HEK293 (cell line): ENCODE measurements at regions not wholly inside any gene's neighbourhood (a gene's known extent, or its start where the extent isn't known, plus 50 kb on each side); places are given as distances from the start of the nearest gene placed in this dataset.

ENCODE experiments used
- CTCF ChIA-PET: fragments of 350-600 bp; formaldehyde crosslinking; extraction: SDS; loops from one replicate; lab custom pipeline; 2021; ENCODE audit warnings: antibody characterized with exemption; lab: Yijun Ruan, JAX
- POLR2A ChIA-PET: fragments of 300-600 bp; formaldehyde crosslinking; extraction: SDS; loops from one replicate; lab custom pipeline; 2020; ENCODE audit warnings: antibody characterized with exemption, inconsistent platforms; lab: Yijun Ruan, JAX
- H3K27ac ChIP-seq: fragments of 200-500 bp; sonication (Bioruptor generic); 2 replicates; pipeline ENCODE4 v1.5.1; 2014; ENCODE audit warnings: low read depth, low read length, control low read depth, inconsistent platforms; ENCODE audit errors: extremely low read depth
- H3K36me3 ChIP-seq, 2 experiments: fragments of 200-500 bp in 1 of 2; sonication (Bioruptor generic) in 1 of 2; 1 replicate in 1 of 2; 2 replicates in 1 of 2; pipeline ENCODE4 v1.5.1; 2014 to 2017; ENCODE audit warnings: inconsistent platforms in 2 of 2, low read length in 2 of 2; ENCODE audit not compliant: control insufficient read depth in 2 of 2, insufficient read depth in 1 of 2
- H3K4me1 ChIP-seq: fragments of 200-500 bp; sonication (Bioruptor generic); 2 replicates; pipeline ENCODE4 v1.5.1; 2014; ENCODE audit warnings: mild to moderate bottlenecking, low read length, inconsistent platforms; ENCODE audit not compliant: control insufficient read depth, insufficient read depth
- H3K4me3 ChIP-seq: 2 replicates; pipeline ENCODE4 v1.5.1; 2011; ENCODE audit warnings: low read depth, mild to moderate bottlenecking, control low read depth, low read length, moderate library complexity
- H3K9me3 ChIP-seq: fragments of 200-500 bp; sonication (Bioruptor generic); 2 replicates; pipeline ENCODE4 v1.5.1; 2014; ENCODE audit warnings: low read depth, low read length, inconsistent platforms; ENCODE audit not compliant: control insufficient read depth, insufficient read depth
- FEZF1 ChIP-seq: fragments of 450-650 bp; formaldehyde crosslinking; IDR thresholded peaks from 2 replicates; pipeline ENCODE4 v1.5.1; 2016; ENCODE audit warnings: missing biosample characterization, missing genetic modification characterization
- HOXD13 ChIP-seq: sonication (generic); formaldehyde crosslinking; IDR thresholded peaks from 2 replicates; pipeline ENCODE4 v1.8.0; 2022; ENCODE audit warnings: missing genetic modification reagents, borderline replicate concordance
- KLF8 ChIP-seq: fragments of 450-650 bp; formaldehyde crosslinking; IDR thresholded peaks from 2 replicates; pipeline ENCODE4 v1.5.1; 2016; ENCODE audit warnings: missing biosample characterization, missing genetic modification characterization
- SETDB1 ChIP-seq: IDR thresholded peaks from one replicate; pipeline ENCODE4 v1.6.1; 2017; ENCODE audit warnings: mild to moderate bottlenecking, low read length, moderate library complexity, mixed read lengths; ENCODE audit not compliant: insufficient read length
- ZBTB21 ChIP-seq: fragments of 450-650 bp; formaldehyde crosslinking; IDR thresholded peaks from 2 replicates; pipeline ENCODE4 v1.5.1; 2017; ENCODE audit warnings: missing biosample characterization, missing genetic modification characterization
- ZFP41 ChIP-seq: fragments of 450-650 bp; formaldehyde crosslinking; IDR thresholded peaks from 2 replicates; pipeline ENCODE4 v1.5.1; 2016; ENCODE audit warnings: missing biosample characterization, missing genetic modification characterization, borderline replicate concordance
- ZNF10 ChIP-seq: fragments of 450-650 bp; formaldehyde crosslinking; IDR thresholded peaks from 2 replicates; pipeline ENCODE4 v1.5.1; 2017; ENCODE audit warnings: missing biosample characterization, missing genetic modification characterization
- ZNF121 ChIP-seq: fragments of 450-650 bp; formaldehyde crosslinking; IDR thresholded peaks from 2 replicates; pipeline ENCODE4 v1.5.1; 2016; ENCODE audit warnings: missing biosample characterization, missing genetic modification characterization
- ZNF169 ChIP-seq: fragments of 450-650 bp; formaldehyde crosslinking; IDR thresholded peaks from 2 replicates; pipeline ENCODE4 v1.5.1; 2016; ENCODE audit warnings: missing biosample characterization, missing genetic modification characterization
- ZNF2 ChIP-seq: fragments of 450-650 bp; formaldehyde crosslinking; IDR thresholded peaks from 2 replicates; pipeline ENCODE4 v1.5.1; 2016; ENCODE audit warnings: missing biosample characterization, missing genetic modification characterization
- ZNF202 ChIP-seq: fragments of 450-650 bp; formaldehyde crosslinking; IDR thresholded peaks from 2 replicates; pipeline ENCODE4 v1.5.1; 2016; ENCODE audit warnings: missing biosample characterization, missing genetic modification characterization, borderline replicate concordance
- ZNF248 ChIP-seq: fragments of 450-650 bp; formaldehyde crosslinking; IDR thresholded peaks from 2 replicates; pipeline ENCODE4 v1.5.1; 2017; ENCODE audit warnings: missing biosample characterization, missing genetic modification characterization
- ZNF48 ChIP-seq: fragments of 450-650 bp; formaldehyde crosslinking; IDR thresholded peaks from 2 replicates; pipeline ENCODE4 v1.5.1; 2016; ENCODE audit warnings: missing biosample characterization, missing genetic modification characterization
- ZNF501 ChIP-seq: fragments of 450-650 bp; formaldehyde crosslinking; IDR thresholded peaks from 2 replicates; pipeline ENCODE4 v1.5.1; 2016; ENCODE audit warnings: missing biosample characterization, missing genetic modification characterization
- ZNF555 ChIP-seq: fragments of 450-650 bp; formaldehyde crosslinking; conservative IDR thresholded peaks from 2 replicates; pipeline ENCODE4 v1.5.1; 2017; ENCODE audit warnings: missing biosample characterization, mild to moderate bottlenecking, missing genetic modification characterization, inconsistent platforms
- ZNF558 ChIP-seq: fragments of 450-650 bp; formaldehyde crosslinking; IDR thresholded peaks from 2 replicates; pipeline ENCODE4 v1.5.1; 2016; ENCODE audit warnings: missing biosample characterization, missing genetic modification characterization
- ZNF610 ChIP-seq: fragments of 450-650 bp; formaldehyde crosslinking; IDR thresholded peaks from 2 replicates; pipeline ENCODE4 v1.5.1; 2016; ENCODE audit warnings: missing biosample characterization, missing genetic modification characterization, borderline replicate concordance
- ZNF658 ChIP-seq: fragments of 450-650 bp; formaldehyde crosslinking; IDR thresholded peaks from 2 replicates; pipeline ENCODE4; 2016; ENCODE audit warnings: missing biosample characterization, missing genetic modification characterization
- ZNF747 ChIP-seq: fragments of 450-650 bp; formaldehyde crosslinking; IDR thresholded peaks from 2 replicates; pipeline ENCODE4 v1.5.1; 2016; ENCODE audit warnings: missing biosample characterization, missing genetic modification characterization
- ZSCAN23 ChIP-seq: fragments of 450-650 bp; formaldehyde crosslinking; IDR thresholded peaks from 2 replicates; pipeline ENCODE4 v1.5.1; 2016; ENCODE audit warnings: missing biosample characterization, missing genetic modification characterization
- TF ChIP-seq, protein P1 (sequence below): fragments of 450-650 bp; formaldehyde crosslinking; IDR thresholded peaks from 2 replicates; pipeline ENCODE4 v1.5.1; 2017; ENCODE audit warnings: missing biosample characterization, missing genetic modification characterization
- TF ChIP-seq, protein P2 (sequence below): fragments of 450-650 bp; formaldehyde crosslinking; IDR thresholded peaks from 2 replicates; pipeline ENCODE4 v1.5.1; 2016; ENCODE audit warnings: missing biosample characterization, missing genetic modification characterization
- TF ChIP-seq, protein P3 (sequence below): sonication (generic); formaldehyde crosslinking; IDR thresholded peaks from 2 replicates; pipeline ENCODE4 v1.8.1; 2022; ENCODE audit warnings: mild to moderate bottlenecking, moderate library complexity, missing genetic modification reagents
- TF ChIP-seq, protein P4 (sequence below): fragments of 450-650 bp; formaldehyde crosslinking; IDR thresholded peaks from 2 replicates; pipeline ENCODE4 v1.5.1; 2016; ENCODE audit warnings: missing biosample characterization, missing genetic modification characterization

DNA sequence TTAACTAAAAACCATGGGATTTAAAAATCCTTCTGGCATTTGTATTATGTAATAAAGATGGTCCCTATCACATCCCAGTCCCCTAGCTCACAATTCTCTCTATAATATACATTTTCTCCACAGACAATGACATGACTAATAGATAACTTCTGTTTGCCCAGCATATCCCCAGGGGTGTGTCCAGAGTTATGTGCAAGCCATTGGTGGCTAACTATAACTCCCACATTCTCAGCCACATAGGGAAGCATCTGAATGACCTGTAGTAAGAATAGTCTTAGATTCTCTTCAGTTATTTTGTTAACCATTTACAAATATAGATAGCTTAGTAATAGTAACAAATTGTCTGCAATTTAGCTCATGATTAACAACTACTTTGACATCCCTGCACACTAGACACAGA, 52.2 kb upstream of the RBSN start:
- H3K9me3 ChIP-seq: no peaks in the 10 kb centered on the region
- H3K27ac ChIP-seq: no peak overlapping the region
- no peak for TF ChIP-seq ZNF169
- no peak for TF ChIP-seq ZNF121 (tag by site-specific recombination)
- no peak for TF ChIP-seq FEZF1 (tag by site-specific recombination)
- no peak for TF ChIP-seq ZNF555
- no peak for TF ChIP-seq ZNF558 (tag by site-specific recombination)
- TF ChIP-seq, protein P1, sequence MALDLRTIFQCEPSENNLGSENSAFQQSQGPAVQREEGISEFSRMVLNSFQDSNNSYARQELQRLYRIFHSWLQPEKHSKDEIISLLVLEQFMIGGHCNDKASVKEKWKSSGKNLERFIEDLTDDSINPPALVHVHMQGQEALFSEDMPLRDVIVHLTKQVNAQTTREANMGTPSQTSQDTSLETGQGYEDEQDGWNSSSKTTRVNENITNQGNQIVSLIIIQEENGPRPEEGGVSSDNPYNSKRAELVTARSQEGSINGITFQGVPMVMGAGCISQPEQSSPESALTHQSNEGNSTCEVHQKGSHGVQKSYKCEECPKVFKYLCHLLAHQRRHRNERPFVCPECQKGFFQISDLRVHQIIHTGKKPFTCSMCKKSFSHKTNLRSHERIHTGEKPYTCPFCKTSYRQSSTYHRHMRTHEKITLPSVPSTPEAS (tag by site-specific recombination): no peak
- TF ChIP-seq, protein P2, sequence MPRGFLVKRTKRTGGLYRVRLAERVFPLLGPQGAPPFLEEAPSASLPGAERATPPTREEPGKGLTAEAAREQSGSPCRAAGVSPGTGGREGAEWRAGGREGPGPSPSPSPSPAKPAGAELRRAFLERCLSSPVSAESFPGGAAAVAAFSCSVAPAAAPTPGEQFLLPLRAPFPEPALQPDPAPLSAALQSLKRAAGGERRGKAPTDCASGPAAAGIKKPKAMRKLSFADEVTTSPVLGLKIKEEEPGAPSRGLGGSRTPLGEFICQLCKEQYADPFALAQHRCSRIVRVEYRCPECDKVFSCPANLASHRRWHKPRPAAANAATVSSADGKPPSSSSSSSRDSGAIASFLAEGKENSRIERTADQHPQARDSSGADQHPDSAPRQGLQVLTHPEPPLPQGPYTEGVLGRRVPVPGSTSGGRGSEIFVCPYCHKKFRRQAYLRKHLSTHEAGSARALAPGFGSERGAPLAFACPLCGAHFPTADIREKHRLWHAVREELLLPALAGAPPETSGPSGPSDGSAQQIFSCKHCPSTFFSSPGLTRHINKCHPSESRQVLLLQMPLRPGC (tag by site-specific recombination): no peak
- TF ChIP-seq ZNF2 (tag by site-specific recombination): no peak
- TF ChIP-seq ZFP41 (tag by site-specific recombination): no peak
- TF ChIP-seq ZNF501 (tag by site-specific recombination): no peak
- TF ChIP-seq, protein P3, sequence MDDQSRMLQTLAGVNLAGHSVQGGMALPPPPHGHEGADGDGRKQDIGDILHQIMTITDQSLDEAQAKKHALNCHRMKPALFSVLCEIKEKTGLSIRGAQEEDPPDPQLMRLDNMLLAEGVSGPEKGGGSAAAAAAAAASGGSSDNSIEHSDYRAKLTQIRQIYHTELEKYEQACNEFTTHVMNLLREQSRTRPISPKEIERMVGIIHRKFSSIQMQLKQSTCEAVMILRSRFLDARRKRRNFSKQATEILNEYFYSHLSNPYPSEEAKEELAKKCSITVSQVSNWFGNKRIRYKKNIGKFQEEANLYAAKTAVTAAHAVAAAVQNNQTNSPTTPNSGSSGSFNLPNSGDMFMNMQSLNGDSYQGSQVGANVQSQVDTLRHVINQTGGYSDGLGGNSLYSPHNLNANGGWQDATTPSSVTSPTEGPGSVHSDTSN (CRISPR knock-in tag): no peak
- no peak for TF ChIP-seq ZNF248 (tag by site-specific recombination)
- TF ChIP-seq ZNF747: no peak
- TF ChIP-seq ZNF10 (tag by site-specific recombination): no peak
- TF ChIP-seq ZNF658 (tag by site-specific recombination): no peak
- TF ChIP-seq ZBTB21 (tag by site-specific recombination): no peak
- H3K4me1 ChIP-seq: no peaks in the 10 kb centered on the region
- POLR2A ChIA-PET: no interaction called here
- CTCF ChIA-PET: interaction anchor here (1.0 kb wide), 1 partner anchor 49 kb away, joined by 3 read pairs; no protein-coding TSS in a partner anchor
- no peaks in the 10 kb centered on the region for H3K36me3 ChIP-seq
- H3K4me3 ChIP-seq: no peak overlapping the region

DNA sequence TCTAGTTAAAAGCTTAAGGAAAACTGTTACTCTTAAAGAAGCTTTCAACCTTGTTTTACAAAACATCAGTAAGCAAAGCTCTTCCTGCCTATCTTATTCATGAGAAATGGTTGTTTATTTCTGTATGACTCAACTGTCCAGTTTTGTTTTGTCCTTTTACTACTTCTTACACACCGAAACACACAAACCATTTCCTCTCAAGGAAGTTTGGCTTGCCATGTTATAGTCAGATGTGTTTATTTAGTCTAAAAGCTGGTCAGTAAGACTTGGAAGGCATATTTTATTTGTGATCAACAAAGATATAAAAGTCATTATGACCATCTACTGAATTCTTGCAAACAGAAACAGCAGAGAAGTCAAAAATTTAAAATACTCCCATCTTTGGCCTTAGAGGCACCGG, 53.2 kb upstream of the RBSN start:
- no peak for TF ChIP-seq SETDB1
- TF ChIP-seq ZSCAN23 (tag by site-specific recombination): no peak
- no peak for TF ChIP-seq ZNF202 (tag by site-specific recombination)
- TF ChIP-seq HOXD13: no peak
- no peak for TF ChIP-seq ZFP41 (tag by site-specific recombination)
- no peak for TF ChIP-seq KLF8 (tag by site-specific recombination)
- no peak for TF ChIP-seq ZNF48 (tag by site-specific recombination)
- TF ChIP-seq, protein P4, sequence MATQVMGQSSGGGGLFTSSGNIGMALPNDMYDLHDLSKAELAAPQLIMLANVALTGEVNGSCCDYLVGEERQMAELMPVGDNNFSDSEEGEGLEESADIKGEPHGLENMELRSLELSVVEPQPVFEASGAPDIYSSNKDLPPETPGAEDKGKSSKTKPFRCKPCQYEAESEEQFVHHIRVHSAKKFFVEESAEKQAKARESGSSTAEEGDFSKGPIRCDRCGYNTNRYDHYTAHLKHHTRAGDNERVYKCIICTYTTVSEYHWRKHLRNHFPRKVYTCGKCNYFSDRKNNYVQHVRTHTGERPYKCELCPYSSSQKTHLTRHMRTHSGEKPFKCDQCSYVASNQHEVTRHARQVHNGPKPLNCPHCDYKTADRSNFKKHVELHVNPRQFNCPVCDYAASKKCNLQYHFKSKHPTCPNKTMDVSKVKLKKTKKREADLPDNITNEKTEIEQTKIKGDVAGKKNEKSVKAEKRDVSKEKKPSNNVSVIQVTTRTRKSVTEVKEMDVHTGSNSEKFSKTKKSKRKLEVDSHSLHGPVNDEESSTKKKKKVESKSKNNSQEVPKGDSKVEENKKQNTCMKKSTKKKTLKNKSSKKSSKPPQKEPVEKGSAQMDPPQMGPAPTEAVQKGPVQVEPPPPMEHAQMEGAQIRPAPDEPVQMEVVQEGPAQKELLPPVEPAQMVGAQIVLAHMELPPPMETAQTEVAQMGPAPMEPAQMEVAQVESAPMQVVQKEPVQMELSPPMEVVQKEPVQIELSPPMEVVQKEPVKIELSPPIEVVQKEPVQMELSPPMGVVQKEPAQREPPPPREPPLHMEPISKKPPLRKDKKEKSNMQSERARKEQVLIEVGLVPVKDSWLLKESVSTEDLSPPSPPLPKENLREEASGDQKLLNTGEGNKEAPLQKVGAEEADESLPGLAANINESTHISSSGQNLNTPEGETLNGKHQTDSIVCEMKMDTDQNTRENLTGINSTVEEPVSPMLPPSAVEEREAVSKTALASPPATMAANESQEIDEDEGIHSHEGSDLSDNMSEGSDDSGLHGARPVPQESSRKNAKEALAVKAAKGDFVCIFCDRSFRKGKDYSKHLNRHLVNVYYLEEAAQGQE (tag by site-specific recombination): no peak
- no peak for TF ChIP-seq ZNF610 (tag by site-specific recombination)
- TF ChIP-seq, all 188 proteins: peak for 0
- POLR2A ChIA-PET: no interaction called here
- CTCF ChIA-PET: interaction anchor here (0.5 to 1.1 kb wide), 4 partner anchors 31 to 405 kb away, joined by 3 to 7 read pairs (median 4); no protein-coding TSS in a partner anchor

More for the DNA sequence above, 53.2 kb upstream of the RBSN start:
- Histone ChIP-seq H3K36me3 (no peaks in the 10 kb centered on the region), H3K27ac (no peak overlapping the region), H3K4me3 (no peak overlapping the region), H3K4me1 (no peaks in the 10 kb centered on the region), H3K9me3 (no peaks in the 10 kb centered on the region)
